ENCODE measurements at regions not wholly inside any gene's neighbourhood (a gene's known extent, or its start where the extent isn't known, plus 50 kb on each side); places are given as distances from the start of the nearest gene placed in this dataset.

- TF ChIP-seq EZH2 (IDR thresholded peaks at IDR 0.05): no peak
- no peak for TF ChIP-seq POLR2AphosphoS5 (IDR thresholded peaks at IDR 0.05; ENCODE audit: borderline replicate concordance, low read depth, low read length)
- TF ChIP-seq FOXP2 (optimal IDR thresholded peaks at IDR 0.05; ENCODE audit: control extremely low read depth, extremely low read length, insufficient read depth): no peak
- no peak overlapping the region for H3K27ac ChIP-seq
- H3K36me3 ChIP-seq (ENCODE audit: insufficient read depth, low read length): no peaks in the 10 kb centered on the region
- H3K4me3 ChIP-seq: no peak overlapping the region
- no peaks in the 10 kb centered on the region for H3K9me3 ChIP-seq (ENCODE audit: low read depth, low read length)
- H3K9ac ChIP-seq (ENCODE audit: insufficient read length): no peak overlapping the region
- no peak for DNase-seq (ENCODE audit: low read depth, low spot score)
Observed at GRCh38 chr13:79227418-79227817, 178.6 kb downstream of the RBM26 start.

- H3K36me3 ChIP-seq (ENCODE audit: insufficient read depth, low read length): no peaks in the 10 kb centered on the region
Observed at GRCh38 chr13:79226938-79227337, 179.1 kb downstream of the RBM26 start.

GRCh38 chr13:79226250-79226649 lies 179.8 kb downstream of the RBM26 start:
- no peak for DNase-seq (ENCODE audit: low read depth, low spot score)
- TF ChIP-seq EZH2 (IDR thresholded peaks at IDR 0.05): no peak
- TF ChIP-seq POLR2AphosphoS5 (IDR thresholded peaks at IDR 0.05; ENCODE audit: borderline replicate concordance, low read depth, low read length): no peak
- Histone ChIP-seq H3K36me3 (ENCODE audit: insufficient read depth, low read length) (no peaks in the 10 kb centered on the region), H3K4me3 (no peak overlapping the region), H3K9me3 (ENCODE audit: low read depth, low read length) (no peaks in the 10 kb centered on the region), H3K27ac (no peak overlapping the region), H3K9ac (ENCODE audit: insufficient read length) (no peak overlapping the region)

More at GRCh38 chr13:79226938-79227337, 179.1 kb downstream of the RBM26 start:
- TF ChIP-seq FOXP2 (optimal IDR thresholded peaks at IDR 0.05; ENCODE audit: control extremely low read depth, extremely low read length, insufficient read depth) (no peak), POLR2AphosphoS5 (IDR thresholded peaks at IDR 0.05; ENCODE audit: borderline replicate concordance, low read depth, low read length) (no peak), EZH2 (IDR thresholded peaks at IDR 0.05) (no peak)
- no peak for DNase-seq (ENCODE audit: low read depth, low spot score)
- H3K9ac ChIP-seq (ENCODE audit: insufficient read length): no peak overlapping the region
- H3K27ac ChIP-seq: no peak overlapping the region
- H3K9me3 ChIP-seq (ENCODE audit: low read depth, low read length): no peaks in the 10 kb centered on the region
- H3K4me3 ChIP-seq: no peak overlapping the region

GRCh38 chr13:79225487-79226232 lies 180.4 kb downstream of the RBM26 start:
- no peak for DNase-seq (ENCODE audit: low read depth, low spot score)
- Histone ChIP-seq H3K9me3 (ENCODE audit: low read depth, low read length) (no peaks in the 10 kb centered on the region), H3K27ac (no peak overlapping the region), H3K9ac (ENCODE audit: insufficient read length) (no peak overlapping the region), H3K4me3 (no peak overlapping the region), H3K36me3 (ENCODE audit: insufficient read depth, low read length) (no peaks in the 10 kb centered on the region)
- TF ChIP-seq FOXP2 (optimal IDR thresholded peaks at IDR 0.05; ENCODE audit: control extremely low read depth, extremely low read length, insufficient read depth) (no peak), POLR2AphosphoS5 (IDR thresholded peaks at IDR 0.05; ENCODE audit: borderline replicate concordance, low read depth, low read length) (no peak), EZH2 (IDR thresholded peaks at IDR 0.05) (no peak)

GRCh38 chr13:79222427-79223205 lies 183.4 kb downstream of the RBM26 start:
- no peak for DNase-seq (ENCODE audit: low read depth, low spot score)
- no peaks in the 10 kb centered on the region for H3K9me3 ChIP-seq (ENCODE audit: low read depth, low read length)
- no peak overlapping the region for H3K4me3 ChIP-seq
- no peak overlapping the region for H3K9ac ChIP-seq (ENCODE audit: insufficient read length)
- no peaks in the 10 kb centered on the region for H3K36me3 ChIP-seq (ENCODE audit: insufficient read depth, low read length)
- no peak overlapping the region for H3K27ac ChIP-seq
- TF ChIP-seq EZH2 (IDR thresholded peaks at IDR 0.05) (no peak), POLR2AphosphoS5 (IDR thresholded peaks at IDR 0.05; ENCODE audit: borderline replicate concordance, low read depth, low read length) (no peak), FOXP2 (optimal IDR thresholded peaks at IDR 0.05; ENCODE audit: control extremely low read depth, extremely low read length, insufficient read depth) (no peak)

GRCh38 chr13:79212064-79212619 lies 193.9 kb downstream of the RBM26 start:
- Histone ChIP-seq H3K4me3 (no peak overlapping the region), H3K27ac (no peak overlapping the region), H3K9ac (ENCODE audit: insufficient read length) (no peak overlapping the region), H3K36me3 (ENCODE audit: insufficient read depth, low read length) (no peaks in the 10 kb centered on the region), H3K9me3 (ENCODE audit: low read depth, low read length) (no peaks in the 10 kb centered on the region)
- TF ChIP-seq EZH2 (IDR thresholded peaks at IDR 0.05) (no peak), POLR2AphosphoS5 (IDR thresholded peaks at IDR 0.05; ENCODE audit: borderline replicate concordance, low read depth, low read length) (no peak)
- DNase-seq (ENCODE audit: low read depth, low spot score): no peak

GRCh38 chr13:79211377-79211776 lies 194.7 kb downstream of the RBM26 start:
- TF ChIP-seq EZH2 (IDR thresholded peaks at IDR 0.05) (no peak), POLR2AphosphoS5 (IDR thresholded peaks at IDR 0.05; ENCODE audit: borderline replicate concordance, low read depth, low read length) (no peak)
- DNase-seq (ENCODE audit: low read depth, low spot score): no peak

GRCh38 chr13:79197933-79198332 lies 208.1 kb downstream of the RBM26 start:
- Histone ChIP-seq H3K9ac (ENCODE audit: insufficient read length) (no peak overlapping the region), H3K9me3 (ENCODE audit: low read depth, low read length) (no peaks in the 10 kb centered on the region), H3K4me3 (no peak overlapping the region), H3K27ac (no peak overlapping the region), H3K36me3 (ENCODE audit: insufficient read depth, low read length) (no peaks in the 10 kb centered on the region)
- TF ChIP-seq FOXP2 (optimal IDR thresholded peaks at IDR 0.05; ENCODE audit: control extremely low read depth, extremely low read length, insufficient read depth) (no peak), EZH2 (IDR thresholded peaks at IDR 0.05) (no peak), POLR2AphosphoS5 (IDR thresholded peaks at IDR 0.05; ENCODE audit: borderline replicate concordance, low read depth, low read length) (no peak)
- DNase-seq (ENCODE audit: low read depth, low spot score): no peak

More at GRCh38 chr13:79211377-79211776, 194.7 kb downstream of the RBM26 start:
- Histone ChIP-seq H3K4me3 (no peak overlapping the region), H3K27ac (no peak overlapping the region), H3K36me3 (ENCODE audit: insufficient read depth, low read length) (no peaks in the 10 kb centered on the region), H3K9me3 (ENCODE audit: low read depth, low read length) (no peaks in the 10 kb centered on the region), H3K9ac (ENCODE audit: insufficient read length) (no peak overlapping the region)
